T-helper 2 cell treated with Interferon-gamma antibody and Interleukin-4, amounts not matched to agents 5 μg/mL and 100 μg/mL, for 36 hours (primary cell): ENCODE measurements at regions not wholly inside any gene's neighbourhood (a gene's known extent, or its start where the extent isn't known, plus 50 kb on each side); places are given as distances from the start of the nearest gene placed in this dataset.

Experiments
- DNase-seq: peaks from one replicate; pipeline ENCODE4 v3.0.0; 2021; ENCODE audit warnings: low spot score
- H3K27ac Mint-ChIP-seq: one replicate; pipeline ENCODE4 v1.8.0; 2021; ENCODE audit warnings: mild to moderate bottlenecking, mixed read lengths
- H3K27me3 Mint-ChIP-seq: one replicate; pipeline ENCODE4 v1.8.0; 2021; ENCODE audit warnings: low read depth, mixed read lengths
- H3K36me3 Mint-ChIP-seq: one replicate; pipeline ENCODE4 v1.8.0; 2021; ENCODE audit warnings: low read depth, mixed read lengths
- H3K4me1 Mint-ChIP-seq: one replicate; pipeline ENCODE4 v1.8.0; 2021; ENCODE audit warnings: low read depth, mixed read lengths
- H3K4me3 Mint-ChIP-seq: one replicate; pipeline ENCODE4 v1.8.0; 2022; ENCODE audit warnings: mild to moderate bottlenecking, moderate library complexity, mixed read lengths
- H3K9me3 Mint-ChIP-seq: one replicate; pipeline ENCODE4 v1.8.0; 2021; ENCODE audit warnings: mixed read lengths

- H3K4me3 Mint-ChIP-seq = no peak overlapping the region
- DNase-seq = no peak
- H3K27ac Mint-ChIP-seq = no peak overlapping the region
- H3K4me1 Mint-ChIP-seq = no peaks in the 10 kb centered on the region
- H3K27me3 Mint-ChIP-seq = no peaks in the 10 kb centered on the region
- peaks cover 8% of the 10 kb centered on the region for H3K9me3 Mint-ChIP-seq
- no peaks in the 10 kb centered on the region for H3K36me3 Mint-ChIP-seq
These were observed 276.3 kb upstream of the ZNF717 start for GRCh38 chr3:76061654-76062053.

- H3K27me3 Mint-ChIP-seq = no peaks in the 10 kb centered on the region
These were observed 277.7 kb upstream of the ZNF717 start for GRCh38 chr3:76063019-76063418.

GRCh38 chr3:76063811-76064210, 278.5 kb upstream of the ZNF717 start:
- no peak for DNase-seq
- Mint-ChIP-seq H3K36me3 (no peaks in the 10 kb centered on the region), H3K9me3 (peaks cover 8% of the 10 kb centered on the region), H3K4me1 (no peaks in the 10 kb centered on the region), H3K27ac (no peak overlapping the region), H3K4me3 (no peak overlapping the region), H3K27me3 (no peaks in the 10 kb centered on the region)

More at GRCh38 chr3:76063019-76063418, 277.7 kb upstream of the ZNF717 start:
- Mint-ChIP-seq H3K27ac (no peak overlapping the region), H3K4me1 (no peaks in the 10 kb centered on the region), H3K36me3 (no peaks in the 10 kb centered on the region), H3K4me3 (no peak overlapping the region), H3K9me3 (peaks cover 4% of the 10 kb centered on the region)
- DNase-seq = no peak

GRCh38 chr3:76065964-76066363, 280.6 kb upstream of the ZNF717 start:
- Mint-ChIP-seq H3K27me3 (no peaks in the 10 kb centered on the region), H3K27ac (no peak overlapping the region), H3K36me3 (no peaks in the 10 kb centered on the region), H3K9me3 (peaks cover 23% of the 10 kb centered on the region), H3K4me3 (no peak overlapping the region), H3K4me1 (no peaks in the 10 kb centered on the region)
- DNase-seq = no peak

GRCh38 chr3:76078101-76078500, 292.8 kb upstream of the ZNF717 start:
- Mint-ChIP-seq H3K4me3 (no peak overlapping the region), H3K4me1 (no peaks in the 10 kb centered on the region), H3K27ac (no peak overlapping the region), H3K27me3 (no peaks in the 10 kb centered on the region), H3K36me3 (no peaks in the 10 kb centered on the region), H3K9me3 (peaks cover 50% of the 10 kb centered on the region)
- DNase-seq = no peak

GRCh38 chr3:76083992-76084391, 298.6 kb upstream of the ZNF717 start:
- H3K27ac Mint-ChIP-seq = no peak overlapping the region
- H3K36me3 Mint-ChIP-seq = no peaks in the 10 kb centered on the region
- no peak for DNase-seq
- no peaks in the 10 kb centered on the region for H3K27me3 Mint-ChIP-seq
- no peaks in the 10 kb centered on the region for H3K4me1 Mint-ChIP-seq
- peaks cover 60% of the 10 kb centered on the region for H3K9me3 Mint-ChIP-seq
- no peak overlapping the region for H3K4me3 Mint-ChIP-seq

GRCh38 chr3:76096036-76096435, 310.7 kb upstream of the ZNF717 start:
- no peaks in the 10 kb centered on the region for H3K4me1 Mint-ChIP-seq
- H3K27me3 Mint-ChIP-seq = no peaks in the 10 kb centered on the region
- no peak overlapping the region for H3K4me3 Mint-ChIP-seq
- no peaks in the 10 kb centered on the region for H3K36me3 Mint-ChIP-seq
- no peak for DNase-seq
- H3K9me3 Mint-ChIP-seq = peaks cover 18% of the 10 kb centered on the region
- H3K27ac Mint-ChIP-seq = no peak overlapping the region

GRCh38 chr3:76096836-76097588, 311.7 kb upstream of the ZNF717 start:
- no peak for DNase-seq
- Mint-ChIP-seq H3K27ac (no peak overlapping the region), H3K4me1 (no peaks in the 10 kb centered on the region), H3K9me3 (peaks cover 19% of the 10 kb centered on the region), H3K36me3 (no peaks in the 10 kb centered on the region), H3K4me3 (no peak overlapping the region), H3K27me3 (no peaks in the 10 kb centered on the region)

- no peaks in the 10 kb centered on the region for H3K4me1 Mint-ChIP-seq
- no peaks in the 10 kb centered on the region for H3K36me3 Mint-ChIP-seq
- H3K9me3 Mint-ChIP-seq = peaks cover 19% of the 10 kb centered on the region
- no peaks in the 10 kb centered on the region for H3K27me3 Mint-ChIP-seq
- no peak overlapping the region for H3K4me3 Mint-ChIP-seq
- H3K27ac Mint-ChIP-seq = no peak overlapping the region
- no peak for DNase-seq
These were observed 312.2 kb upstream of the ZNF717 start for GRCh38 chr3:76097589-76097969.

- DNase-seq = no peak
- no peaks in the 10 kb centered on the region for H3K36me3 Mint-ChIP-seq
- H3K4me3 Mint-ChIP-seq = no peak overlapping the region
- H3K27ac Mint-ChIP-seq = no peak overlapping the region
- H3K4me1 Mint-ChIP-seq = no peaks in the 10 kb centered on the region
- peaks cover 18% of the 10 kb centered on the region for H3K9me3 Mint-ChIP-seq
- H3K27me3 Mint-ChIP-seq = no peaks in the 10 kb centered on the region
These were observed 314.6 kb upstream of the ZNF717 start for GRCh38 chr3:76099956-76100355.

GRCh38 chr3:76107935-76108570, 322.7 kb upstream of the ZNF717 start:
- no peak overlapping the region for H3K4me3 Mint-ChIP-seq
- H3K36me3 Mint-ChIP-seq = no peaks in the 10 kb centered on the region
- DNase-seq = no peak
- no peaks in the 10 kb centered on the region for H3K27me3 Mint-ChIP-seq
- no peaks in the 10 kb centered on the region for H3K9me3 Mint-ChIP-seq
- H3K4me1 Mint-ChIP-seq = no peaks in the 10 kb centered on the region
- H3K27ac Mint-ChIP-seq = no peak overlapping the region

- no peak overlapping the region for H3K4me3 Mint-ChIP-seq
These were observed 326.5 kb upstream of the ZNF717 start for GRCh38 chr3:76111808-76112207.

GRCh38 chr3:76122007-76122406, 336.7 kb upstream of the ZNF717 start:
- DNase-seq = no peak
- Mint-ChIP-seq H3K36me3 (no peaks in the 10 kb centered on the region), H3K27ac (no peak overlapping the region), H3K9me3 (peaks cover 20% of the 10 kb centered on the region), H3K4me1 (no peaks in the 10 kb centered on the region), H3K27me3 (no peaks in the 10 kb centered on the region), H3K4me3 (no peak overlapping the region)

More at GRCh38 chr3:76111808-76112207, 326.5 kb upstream of the ZNF717 start:
- no peaks in the 10 kb centered on the region for H3K27me3 Mint-ChIP-seq
- DNase-seq = no peak
- H3K9me3 Mint-ChIP-seq = no peaks in the 10 kb centered on the region
- no peaks in the 10 kb centered on the region for H3K4me1 Mint-ChIP-seq
- H3K36me3 Mint-ChIP-seq = no peaks in the 10 kb centered on the region
- H3K27ac Mint-ChIP-seq = no peak overlapping the region

- no peaks in the 10 kb centered on the region for H3K4me1 Mint-ChIP-seq
- no peak overlapping the region for H3K4me3 Mint-ChIP-seq
- peaks cover 18% of the 10 kb centered on the region for H3K9me3 Mint-ChIP-seq
- no peak overlapping the region for H3K27ac Mint-ChIP-seq
- H3K36me3 Mint-ChIP-seq = no peaks in the 10 kb centered on the region
- no peaks in the 10 kb centered on the region for H3K27me3 Mint-ChIP-seq
- no peak for DNase-seq
These were observed 344.1 kb upstream of the ZNF717 start for GRCh38 chr3:76129441-76129840.
